Small intestine (tissue), 7 donors: ENCODE measurements at regions not wholly inside any gene's neighbourhood (a gene's known extent, or its start where the extent isn't known, plus 50 kb on each side); places are given as distances from the start of the nearest gene placed in this dataset.
"Not testable (repeated sequence)": the region's sequence is repeated elsewhere in the genome, so short reads cannot be mapped to it uniquely, and the experiment has no call there.

Source experiments
- DNase-seq, 2 donors: peaks; one replicate each; pipeline versions ENCODE4 v3.0.0 to v3.0.0-alpha.2; 2013
- FAIRE-seq: peaks from 2 replicates; lab custom pipeline; 2012; peaks lifted over from hg19 to GRCh38; lab: Jason Lieb, UNC
- H3K27ac ChIP-seq, 3 donors: one replicate each; pipeline ENCODE4 v1.5.1; 2013; ENCODE audit warnings: low read length in 2 of 3, mild to moderate bottlenecking in 2 of 3, control low read depth in 1 of 3, inconsistent platforms in 1 of 3, low read depth in 1 of 3, moderate library complexity in 1 of 3
- H3K27me3 ChIP-seq, 3 donors: one replicate each; pipeline ENCODE4 v1.6.1; 2013; ENCODE audit warnings: low read length in 3 of 3, inconsistent platforms in 1 of 3; ENCODE audit not compliant: control insufficient read depth in 3 of 3, insufficient read depth in 3 of 3
- H3K36me3 ChIP-seq, 3 donors: one replicate each; pipeline ENCODE4 v1.6.1; 2013; ENCODE audit warnings: low read length in 3 of 3, inconsistent platforms in 1 of 3, low read depth in 1 of 3, mild to moderate bottlenecking in 1 of 3, moderate library complexity in 1 of 3; ENCODE audit not compliant: control insufficient read depth in 3 of 3, insufficient read depth in 2 of 3
- H3K4me1 ChIP-seq, 3 donors: one replicate each; pipeline ENCODE4 v1.6.1; 2013; ENCODE audit warnings: low read length in 2 of 3, inconsistent platforms in 1 of 3, low read depth in 1 of 3, mild to moderate bottlenecking in 1 of 3, moderate library complexity in 1 of 3; ENCODE audit not compliant: control insufficient read depth in 3 of 3, insufficient read depth in 2 of 3
- H3K4me3 ChIP-seq, 3 donors: one replicate each; pipeline ENCODE4 v1.5.1; 2013; ENCODE audit warnings: low read length in 3 of 3, control low read depth in 1 of 3, inconsistent platforms in 1 of 3, low read depth in 1 of 3, mild to moderate bottlenecking in 1 of 3, moderate library complexity in 1 of 3
- H3K9me3 ChIP-seq, 2 donors: one replicate each; pipeline ENCODE4 v1.6.1; 2013; ENCODE audit warnings: low read depth in 1 of 2, low read length in 1 of 2; ENCODE audit not compliant: control insufficient read depth in 2 of 2, insufficient read depth in 1 of 2
- WGBS, 3 donors: extraction: QIAGEN DNeasy Blood & Tissue Kit; methylation state at CpG; one replicate each; pipeline ENCODE4 v1.1.7; 2013; 5-methylcytosine and 5-hydroxymethylcytosine counted together
- donor health status: healthy with polysubstance abuse.
- donor health status: control.
- donor health status: control.
- donor health status: Bipolar disorder and iron deficiency.
- donor health status: healthy.

DNA sequence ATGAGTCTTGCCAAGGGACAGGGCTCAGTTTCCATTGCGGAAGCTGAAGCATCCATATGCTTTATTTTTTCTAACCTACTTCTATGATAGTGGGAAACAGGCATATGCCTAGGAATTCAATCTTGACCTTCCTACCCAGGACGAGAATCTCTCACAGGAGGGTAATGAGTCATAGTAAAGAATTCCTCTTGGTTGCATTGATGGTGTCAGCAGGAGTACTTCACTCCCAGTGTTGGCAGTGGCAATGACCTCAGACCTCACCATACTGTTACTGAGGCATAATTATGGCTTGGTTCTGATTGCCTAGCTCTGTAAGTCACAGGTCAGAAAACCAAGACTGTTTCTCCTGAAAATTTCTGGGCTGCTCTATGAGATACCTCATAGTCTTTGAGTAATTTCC, 552.9 kb downstream of the ARL4A start:
- Histone ChIP-seq H3K27ac (no peak overlapping the region), H3K9me3 (no peaks in the 10 kb centered on the region), H3K36me3 (no peaks in the 10 kb centered on the region), H3K27me3 (no peaks in the 10 kb centered on the region), H3K4me3 (no peak overlapping the region), H3K4me1 (no peaks in the 10 kb centered on the region)
- WGBS, 3 donors: 55 to 70% (median 56%) methylated on average over 2 of the region's 2 CpGs
- no peak for DNase-seq
- FAIRE-seq: no peak

DNA sequence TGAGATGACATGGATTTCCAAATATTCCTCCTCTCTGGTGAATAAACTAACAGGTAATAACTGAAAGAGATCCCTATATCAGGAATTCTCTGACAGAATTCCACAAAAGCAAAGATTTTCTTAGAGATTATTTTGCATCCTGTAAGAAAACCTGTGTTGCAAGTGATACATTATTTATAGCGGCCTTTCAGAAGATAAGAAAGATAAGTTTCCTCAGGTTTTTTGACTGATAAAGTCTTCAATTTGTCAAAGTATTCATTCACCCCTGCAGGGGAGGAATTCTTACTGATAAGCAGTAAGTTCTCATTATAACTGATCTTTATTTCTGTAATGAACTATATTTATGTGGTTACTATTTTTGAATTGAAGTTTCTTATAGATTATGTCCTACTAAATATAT, 554.0 kb downstream of the ARL4A start:
- H3K36me3 ChIP-seq: no peaks in the 10 kb centered on the region
- 58 to 77% (median 70%) methylated on average over 1 of the region's 1 CpG for WGBS, 3 donors
- FAIRE-seq (no peak), DNase-seq (no peak)
- H3K4me1 ChIP-seq: no peaks in the 10 kb centered on the region
- no peak overlapping the region for H3K27ac ChIP-seq
- H3K9me3 ChIP-seq: no peaks in the 10 kb centered on the region
- no peaks in the 10 kb centered on the region for H3K27me3 ChIP-seq
- H3K4me3 ChIP-seq: no peak overlapping the region

DNA sequence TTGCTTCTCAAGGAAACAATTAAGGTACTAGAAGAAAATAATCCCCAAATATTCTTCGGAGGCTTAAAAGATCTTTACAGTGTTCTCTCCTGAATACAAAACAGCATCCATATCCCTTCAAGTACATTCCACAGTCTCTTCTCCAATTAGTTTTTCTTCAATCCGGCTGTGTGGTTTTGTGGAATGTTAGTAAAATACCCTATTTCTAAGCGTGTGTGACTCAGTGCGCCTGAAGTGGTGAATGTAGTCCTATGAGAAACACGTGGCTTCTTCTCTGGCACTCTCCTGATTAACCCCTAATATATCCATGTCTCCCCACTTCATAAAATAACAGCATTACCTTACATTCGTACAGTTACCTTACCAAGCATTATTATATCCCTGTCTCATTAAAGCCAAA, 570.2 kb downstream of the ARL4A start:
- Histone ChIP-seq H3K4me3 (no peak overlapping the region), H3K36me3 (no peaks in the 10 kb centered on the region), H3K27ac (no peak overlapping the region), H3K9me3 (no peaks in the 10 kb centered on the region), H3K4me1 (no peaks in the 10 kb centered on the region), H3K27me3 (no peaks in the 10 kb centered on the region)
- no peak for DNase-seq
- 81 to 83% (median 81%) methylated on average over 6 of the region's 6 CpGs for WGBS, 3 donors
- FAIRE-seq: no peak

DNA sequence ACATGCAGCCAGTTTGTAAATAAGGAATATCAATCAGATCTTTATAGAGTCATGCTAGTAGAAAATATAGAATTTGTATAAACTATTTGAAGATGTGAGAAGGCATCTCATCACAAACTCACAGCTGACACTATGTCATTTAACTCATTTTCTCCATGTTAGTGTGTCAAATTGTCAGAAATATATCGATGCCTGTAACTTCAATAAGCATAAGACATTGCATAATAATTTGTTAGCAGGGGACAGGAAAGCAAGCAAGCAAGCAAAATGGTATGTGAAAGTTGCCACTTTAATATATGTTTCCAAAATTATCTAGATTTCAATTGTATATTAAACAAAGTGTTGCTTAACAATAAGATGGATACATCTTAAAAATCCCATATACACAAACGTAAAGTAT, 571.0 kb downstream of the ARL4A start:
- Histone ChIP-seq H3K36me3 (no peaks in the 10 kb centered on the region), H3K27me3 (no peaks in the 10 kb centered on the region), H3K4me3 (no peak overlapping the region), H3K4me1 (no peaks in the 10 kb centered on the region), H3K9me3 (no peaks in the 10 kb centered on the region), H3K27ac (no peak overlapping the region)
- WGBS, 3 donors: 88 to 90% (median 89%) methylated on average over 2 of the region's 2 CpGs
- FAIRE-seq (no peak), DNase-seq (no peak)

DNA sequence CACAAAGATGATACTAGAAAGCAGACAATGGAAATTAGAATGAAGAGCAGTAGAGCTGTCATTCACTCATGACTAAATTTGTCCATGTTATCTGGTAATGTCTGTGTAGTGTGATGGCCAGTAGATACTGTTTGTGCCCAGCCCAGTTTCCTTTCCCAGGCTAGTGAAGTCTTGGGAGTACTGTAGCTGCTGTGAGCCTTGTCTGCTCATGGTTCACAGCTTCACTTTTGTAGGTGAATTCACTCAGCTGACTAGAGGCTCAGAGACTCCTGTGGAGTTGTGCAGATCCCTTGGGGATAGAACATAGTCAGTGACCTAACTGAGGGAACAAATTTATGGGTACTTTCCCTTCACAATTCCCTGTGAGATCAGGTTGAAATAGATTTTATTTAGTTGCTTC, 572.5 kb downstream of the ARL4A start:
- no peak for FAIRE-seq
- Histone ChIP-seq H3K36me3 (no peaks in the 10 kb centered on the region), H3K27me3 (no peaks in the 10 kb centered on the region), H3K27ac (no peak overlapping the region), H3K4me3 (no peak overlapping the region), H3K4me1 (no peaks in the 10 kb centered on the region), H3K9me3 (no peaks in the 10 kb centered on the region)
- no peak for DNase-seq

DNA sequence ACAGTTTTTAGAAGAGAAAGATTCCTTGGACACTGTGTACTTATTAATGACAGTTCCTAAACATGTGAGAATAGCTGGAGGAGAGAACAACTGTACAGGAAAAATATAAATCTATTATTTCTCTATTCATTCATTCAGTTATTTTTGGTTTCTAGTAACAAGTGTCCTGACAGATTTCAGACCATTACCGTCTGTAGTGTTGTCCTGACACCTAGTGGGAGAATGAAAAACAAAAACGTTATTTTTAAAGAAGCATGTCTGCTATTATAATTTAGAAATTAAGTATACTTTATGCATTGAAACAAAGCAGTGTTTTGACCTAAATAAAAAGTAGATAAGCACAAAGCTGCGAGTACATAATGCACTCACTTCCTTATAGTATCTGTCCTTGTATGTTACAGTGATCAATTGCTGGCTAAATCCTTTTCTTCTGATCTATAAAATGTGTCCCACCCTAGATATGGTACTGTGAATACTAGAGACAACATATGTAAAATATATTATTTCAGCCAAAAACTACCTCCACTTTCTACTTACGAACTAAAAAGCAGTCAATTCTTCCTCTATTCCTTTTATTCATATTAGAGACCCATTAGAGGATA, 575.6 kb downstream of the ARL4A start:
- FAIRE-seq (no peak), DNase-seq (peak; percentile 49)
- WGBS, 3 donors: 5 to 7% (median 6%) methylated on average over 4 of the region's 4 CpGs
- Histone ChIP-seq H3K36me3 (no peaks in the 10 kb centered on the region), H3K27ac (no peak overlapping the region), H3K9me3 (no peaks in the 10 kb centered on the region), H3K27me3 (no peaks in the 10 kb centered on the region), H3K4me3 (no peak overlapping the region), H3K4me1 (no peaks in the 10 kb centered on the region)

DNA sequence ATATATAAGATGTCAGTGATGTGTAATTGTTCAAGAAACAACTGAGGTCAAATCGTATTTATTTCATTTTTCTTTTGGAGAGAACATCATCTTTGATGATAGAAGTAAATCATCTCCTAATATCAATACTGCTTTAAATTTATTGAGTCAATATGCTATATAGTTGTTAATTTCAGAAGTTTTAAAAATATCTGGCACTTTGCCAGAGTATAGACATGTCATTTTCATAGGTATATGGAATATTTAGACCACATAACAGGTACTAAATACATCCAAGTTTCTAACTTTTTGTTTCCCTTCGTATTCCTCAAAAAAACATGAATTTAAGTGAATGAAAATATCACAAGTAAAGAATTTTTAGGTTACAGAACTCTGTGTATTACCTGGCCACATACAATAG, 577.8 kb downstream of the ARL4A start:
- no peak overlapping the region for H3K4me3 ChIP-seq
- H3K4me1 ChIP-seq: no peaks in the 10 kb centered on the region
- DNase-seq (no peak), FAIRE-seq (no peak)
- H3K36me3 ChIP-seq: no peaks in the 10 kb centered on the region
- no peaks in the 10 kb centered on the region for H3K9me3 ChIP-seq
- 71 to 73% (median 73%) methylated on average over 2 of the region's 2 CpGs for WGBS, 3 donors
- H3K27ac ChIP-seq: no peak overlapping the region
- no peaks in the 10 kb centered on the region for H3K27me3 ChIP-seq

DNA sequence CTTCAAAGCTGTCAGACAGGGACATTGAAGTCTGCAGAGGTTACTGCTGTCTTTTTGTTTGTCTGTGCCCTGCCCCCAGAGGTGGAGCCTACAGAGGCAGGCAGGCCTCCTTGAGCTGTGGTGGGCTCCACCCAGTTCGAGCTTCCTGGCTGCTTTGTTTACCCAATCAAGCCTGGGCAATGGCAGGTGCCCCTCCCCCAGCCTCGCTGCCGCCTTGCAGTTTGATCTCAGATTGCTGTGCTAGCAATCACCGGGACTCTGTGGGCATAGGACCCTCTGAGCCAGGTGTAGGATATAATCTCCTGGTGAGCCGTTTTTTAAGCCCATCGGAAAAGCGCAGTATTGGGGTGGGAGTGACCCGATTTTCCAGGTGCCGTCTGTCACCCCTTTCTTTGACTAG, 586.8 kb downstream of the ARL4A start:
- WGBS, 3 donors: 81 to 84% (median 83%) methylated on average over 8 to 9 of the region's 9 CpGs
- not testable (repeated sequence) for H3K9me3 ChIP-seq, DNase-seq, H3K36me3 ChIP-seq, H3K4me3 ChIP-seq, H3K27me3 ChIP-seq, FAIRE-seq, H3K27ac ChIP-seq, H3K4me1 ChIP-seq

DNA sequence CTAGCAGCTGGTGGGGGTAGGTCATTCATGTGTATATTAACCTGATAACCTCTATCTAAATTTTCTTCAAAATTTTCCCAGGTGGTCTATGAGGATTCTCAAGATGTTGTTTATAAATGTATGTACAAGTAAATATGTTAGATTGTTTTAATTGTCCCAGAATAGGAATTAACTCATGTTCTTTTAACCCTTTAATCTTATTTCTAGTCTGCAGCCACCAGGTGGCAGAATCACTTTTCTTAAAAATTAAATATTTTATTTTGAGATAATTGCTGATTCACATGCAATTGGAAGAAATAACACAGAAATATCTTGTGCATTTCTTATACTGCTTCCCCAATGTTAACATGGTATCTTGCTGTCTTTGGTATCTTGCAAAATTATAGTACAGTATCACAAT, 589.5 kb downstream of the ARL4A start:
- DNase-seq: no peak
- FAIRE-seq: no peak
- H3K9me3 ChIP-seq: peaks cover 0 to 2% of the 10 kb centered on the region in 2 donors
- no peaks in the 10 kb centered on the region for H3K27me3 ChIP-seq
- H3K4me1 ChIP-seq: no peaks in the 10 kb centered on the region
- H3K36me3 ChIP-seq: no peaks in the 10 kb centered on the region
- no peak overlapping the region for H3K4me3 ChIP-seq
- H3K27ac ChIP-seq: no peak overlapping the region
